BJ (cell line): ENCODE measurements at regions not wholly inside any gene's neighbourhood (a gene's known extent, or its start where the extent isn't known, plus 50 kb on each side); places are given as distances from the start of the nearest gene placed in this dataset.

Experiments used
- CTCF ChIA-PET: fragments of 350-600 bp; formaldehyde crosslinking; extraction: SDS; loops from one replicate; lab custom pipeline; 2021; ENCODE audit warnings: antibody characterized with exemption, inconsistent platforms; lab: Yijun Ruan, JAX
- POLR2A ChIA-PET: fragments of 300-600 bp; sonication (Branson Sonifier 250); formaldehyde crosslinking; extraction: SDS; loops from one replicate; lab custom pipeline; 2021; ENCODE audit warnings: antibody characterized with exemption; lab: Charles Lee
- DNase-seq: peaks from one replicate; pipeline ENCODE4 v3.0.0-alpha.2; 2011; ENCODE audit warnings: low read depth
- H3K27me3 ChIP-seq: 2 replicates; pipeline ENCODE4 v1.6.0; 2011; ENCODE audit warnings: low read length; ENCODE audit not compliant: control insufficient read depth, insufficient read depth
- H3K36me3 ChIP-seq: 2 replicates; pipeline ENCODE4 v1.5.1; 2011; ENCODE audit warnings: low read length; ENCODE audit not compliant: control insufficient read depth, insufficient read depth
- H3K4me3 ChIP-seq: 2 replicates; pipeline ENCODE4 v1.5.1; 2011; ENCODE audit warnings: low read depth, mild to moderate bottlenecking, control low read depth, low read length
- CTCF ChIP-seq: IDR thresholded peaks from 2 replicates; pipeline ENCODE4 v1.5.1; 2011; ENCODE audit warnings: low read depth, mild to moderate bottlenecking, control low read depth, inconsistent platforms, low read length, moderate library complexity; ENCODE audit not compliant: insufficient read depth

- Histone ChIP-seq H3K4me3 (no peak overlapping the region), H3K27me3 (no peaks in the 10 kb centered on the region), H3K36me3 (no peaks in the 10 kb centered on the region)
- POLR2A ChIA-PET, result no interaction called here
- CTCF ChIA-PET, result no interaction called here
- TF ChIP-seq CTCF, result no peak
- no peak for DNase-seq
Measured at GRCh38 chr4:20196476-20196875, 55.2 kb upstream of the SLIT2 start.

- DNase-seq, result no peak
- no peak overlapping the region for H3K4me3 ChIP-seq
- H3K27me3 ChIP-seq, result no peaks in the 10 kb centered on the region
- ChIA-PET CTCF (interaction anchor here (1.8 kb wide), 1 partner anchor 53 kb away, joined by 6 read pairs; no protein-coding TSS in a partner anchor), POLR2A (no interaction called here)
- no peaks in the 10 kb centered on the region for H3K36me3 ChIP-seq
- TF ChIP-seq CTCF, result no peak
Measured at GRCh38 chr4:20195071-20195885, 56.4 kb upstream of the SLIT2 start.

GRCh38 chr4:20194123-20195013 is 57.3 kb upstream of the SLIT2 start:
- ChIA-PET POLR2A (interaction anchor here (0.6 kb wide), 1 partner anchor 79 kb away, joined by 3 read pairs; no protein-coding TSS in a partner anchor), CTCF (interaction anchor here (1.8 kb wide), 1 partner anchor 54 kb away, joined by 6 read pairs; no protein-coding TSS in a partner anchor)
- H3K36me3 ChIP-seq, result no peaks in the 10 kb centered on the region
- no peaks in the 10 kb centered on the region for H3K27me3 ChIP-seq
- peak; percentile 78 for DNase-seq
- H3K4me3 ChIP-seq, result no peak overlapping the region
- no peak for TF ChIP-seq CTCF

- CTCF ChIA-PET, result interaction anchor here (1.8 kb wide), 1 partner anchor 55 kb away, joined by 6 read pairs; no protein-coding TSS in a partner anchor
- no peak for DNase-seq
- Histone ChIP-seq H3K4me3 (no peak overlapping the region), H3K27me3 (no peaks in the 10 kb centered on the region), H3K36me3 (no peaks in the 10 kb centered on the region)
- POLR2A ChIA-PET, result no interaction called here
- TF ChIP-seq CTCF, result no peak
Measured at GRCh38 chr4:20193141-20193936, 58.4 kb upstream of the SLIT2 start.
